CD14-positive monocyte (primary cell): ENCODE measurements at regions not wholly inside any gene's neighbourhood (a gene's known extent, or its start where the extent isn't known, plus 50 kb on each side); places are given as distances from the start of the nearest gene placed in this dataset.

Experiments used
- DNase-seq, 3 donors: peaks; one replicate each; pipeline ENCODE4 v3.0.0-alpha.2; 2011 to 2022
- H2AFZ ChIP-seq: 2 replicates; pipeline ENCODE4 v1.6.0; 2012; ENCODE audit warnings: mild to moderate bottlenecking, low read depth, low read length, inconsistent platforms; ENCODE audit not compliant: insufficient read depth, poor library complexity, severe bottlenecking
- H3K27ac ChIP-seq, 2 donors: 1 replicate in 1 of 2; 2 replicates in 1 of 2; pipeline ENCODE4 v1.5.1; 2012 to 2013; ENCODE audit warnings: low read length in 2 of 2, control low read depth in 1 of 2, inconsistent platforms in 1 of 2, low read depth in 1 of 2, mild to moderate bottlenecking in 1 of 2
- H3K27me3 ChIP-seq, 2 donors: one replicate each; pipeline versions ENCODE4 v1.6.0 to v1.6.1; 2011 to 2013; ENCODE audit warnings: low read length in 2 of 2; ENCODE audit not compliant: control insufficient read depth in 2 of 2, insufficient read depth in 2 of 2
- H3K36me3 ChIP-seq, 2 donors: replicated peaks in 1 of 2; 1 replicate in 1 of 2; 2 replicates in 1 of 2; pipeline versions ENCODE4 v1.5.1 to v1.6.1; 2012 to 2013; ENCODE audit warnings: low read length in 2 of 2, control low read depth in 1 of 2, inconsistent platforms in 1 of 2, mild to moderate bottlenecking in 1 of 2; ENCODE audit not compliant: insufficient read depth in 2 of 2, control insufficient read depth in 1 of 2
- H3K4me1 ChIP-seq, 2 donors: 1 replicate in 1 of 2; 2 replicates in 1 of 2; pipeline versions ENCODE4 v1.5.1 to v1.6.1; 2012 to 2013; ENCODE audit warnings: low read length in 2 of 2, control low read depth in 1 of 2, inconsistent platforms in 1 of 2, mild to moderate bottlenecking in 1 of 2, moderate library complexity in 1 of 2; ENCODE audit not compliant: insufficient read depth in 2 of 2, control insufficient read depth in 1 of 2
- H3K4me2 ChIP-seq: replicated peaks from 2 replicates; pipeline ENCODE3; 2012; ENCODE audit warnings: low read length, moderate library complexity, mild to moderate bottlenecking; ENCODE audit not compliant: poor library complexity, severe bottlenecking; ENCODE audit errors: extremely low read depth
- H3K4me3 ChIP-seq, 3 experiments: fragments of 200-600 bp in 1 of 3; sonication (generic) in 1 of 3; replicated peaks in 1 of 3; 1 replicate in 2 of 3; 2 replicates in 1 of 3; pipeline ENCODE4 v1.5.1; 2011 to 2013; ENCODE audit warnings: low read length in 3 of 3, mild to moderate bottlenecking in 3 of 3, control low read depth in 2 of 3, low read depth in 2 of 3, inconsistent platforms in 1 of 3, moderate library complexity in 1 of 3
- H3K79me2 ChIP-seq: 2 replicates; pipeline ENCODE4 v1.6.0; 2012; ENCODE audit warnings: mild to moderate bottlenecking, control low read depth, inconsistent platforms, low read length, moderate library complexity; ENCODE audit not compliant: insufficient read depth
- H3K9ac ChIP-seq: 2 replicates; pipeline ENCODE4 v1.6.0; 2017; ENCODE audit warnings: low read length, mild to moderate bottlenecking; ENCODE audit not compliant: insufficient read depth, poor library complexity, severe bottlenecking
- H3K9me3 ChIP-seq, 2 donors: replicated peaks in 1 of 2; 1 replicate in 1 of 2; 2 replicates in 1 of 2; pipeline versions ENCODE4 v1.5.1 to v1.6.1; 2012 to 2013; ENCODE audit warnings: low read length in 2 of 2, control low read depth in 1 of 2; ENCODE audit not compliant: control insufficient read depth in 1 of 2, insufficient read depth in 1 of 2
- H4K20me1 ChIP-seq: 2 replicates; pipeline ENCODE4 v1.6.0; 2012; ENCODE audit warnings: mild to moderate bottlenecking, low read length, control low read depth, moderate library complexity; ENCODE audit not compliant: insufficient read depth
- H3K27ac Mint-ChIP-seq, 7 donors: one replicate each; pipeline ENCODE4 v1.8.0; 2020; ENCODE audit warnings: mild to moderate bottlenecking in 7 of 7, mixed read lengths in 7 of 7, moderate library complexity in 6 of 7, inconsistent platforms in 2 of 7
- H3K27me3 Mint-ChIP-seq, 3 donors: one replicate each; pipeline ENCODE4 v1.8.0; 2021 to 2022; ENCODE audit warnings: low read depth in 3 of 3, mild to moderate bottlenecking in 3 of 3, mixed read lengths in 3 of 3, moderate library complexity in 3 of 3, inconsistent platforms in 1 of 3
- H3K36me3 Mint-ChIP-seq, 2 donors: one replicate each; pipeline ENCODE4 v1.8.0; 2020; ENCODE audit warnings: mixed read lengths in 2 of 2, inconsistent platforms in 1 of 2, mild to moderate bottlenecking in 1 of 2
- H3K4me1 Mint-ChIP-seq: one replicate; pipeline ENCODE4 v1.8.0; 2020; ENCODE audit warnings: mild to moderate bottlenecking, mixed read lengths
- H3K4me3 Mint-ChIP-seq, 2 donors: one replicate each; pipeline ENCODE4 v1.8.0; 2020; ENCODE audit warnings: mild to moderate bottlenecking in 2 of 2, mixed read lengths in 2 of 2, moderate library complexity in 1 of 2
- H3K9me3 Mint-ChIP-seq, 7 donors: one replicate each; pipeline ENCODE4 v1.8.0; 2020 to 2022; ENCODE audit warnings: mixed read lengths in 7 of 7, mild to moderate bottlenecking in 6 of 7, moderate library complexity in 6 of 7, inconsistent platforms in 2 of 7
- CTCF ChIP-seq: fragments of 200-600 bp; IDR thresholded peaks from one replicate; pipeline ENCODE4 v1.8.0; 2022; ENCODE audit warnings: antibody characterized with exemption, mild to moderate bottlenecking
- WGBS: methylation state at CpG from one replicate; pipeline ENCODE4 v1.1.5; 2013; ENCODE audit warnings: missing lambda C conversion rate; ENCODE audit not compliant: insufficient coverage; 5-methylcytosine and 5-hydroxymethylcytosine counted together
- intact Hi-C, 2 donors: fragments of 100-400 bp; cut with micrococcal nuclease; formaldehyde crosslinking; loops; one replicate each; pipeline versions ENCODE4 v1.15.0 to v1.15.1; 2023

DNA sequence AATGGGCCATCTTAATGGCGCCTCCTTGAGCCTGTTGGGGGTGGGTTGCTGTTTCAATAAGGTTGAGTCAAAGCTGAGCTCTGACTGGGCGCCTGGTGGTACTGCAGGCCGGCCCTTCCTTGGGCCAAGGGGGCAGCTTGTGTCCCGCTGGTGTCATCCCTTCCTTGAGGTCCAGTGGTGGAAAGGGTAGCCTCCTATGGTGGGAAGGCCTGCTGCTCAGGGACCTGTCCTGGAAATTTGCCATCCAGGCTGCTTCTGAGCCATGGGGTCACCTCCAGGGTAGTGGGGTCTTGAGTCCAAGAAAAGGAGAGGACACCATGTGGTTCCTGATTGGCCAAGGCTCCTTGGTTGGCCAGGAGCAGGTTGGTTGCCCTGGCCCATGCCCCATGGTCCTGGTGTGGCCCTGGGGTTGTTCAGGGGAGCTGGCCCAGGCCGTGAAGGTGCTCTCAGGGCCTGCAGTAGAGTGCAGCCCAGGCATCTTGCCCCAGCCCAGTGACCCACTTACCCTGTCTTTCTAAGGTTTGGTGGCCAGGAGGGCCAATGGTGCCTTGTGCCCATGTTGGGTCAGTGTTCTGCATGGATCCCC lies 188.7 kb downstream of the UBE3A start:
- Mint-ChIP-seq H3K4me1 (no peaks in the 10 kb centered on the region), H3K36me3 (no peaks in the 10 kb centered on the region), H3K4me3 (no peak overlapping the region), H3K27me3 (peaks cover 0 to 3% (median 2%) of the 10 kb centered on the region in 3 donors), H3K9me3 (peaks cover 47 to 87% (median 71%) of the 10 kb centered on the region in 7 donors), H3K27ac (no peak overlapping the region)
- no peak for DNase-seq
- no peak overlapping the region for H3K4me2 ChIP-seq
- no peaks in the 10 kb centered on the region for H4K20me1 ChIP-seq
- no peaks in the 10 kb centered on the region for H3K79me2 ChIP-seq
- no peak overlapping the region for H3K4me3 ChIP-seq
- H3K27me3 ChIP-seq: no peaks in the 10 kb centered on the region
- WGBS: 81% methylated on average over 5 of the region's 5 CpGs
- H3K9me3 ChIP-seq: peaks cover 77 to 83% of the 10 kb centered on the region in 2 donors
- H2AFZ ChIP-seq: no peak overlapping the region
- no peak overlapping the region for H3K9ac ChIP-seq
- no peaks in the 10 kb centered on the region for H3K36me3 ChIP-seq
- H3K4me1 ChIP-seq: no peaks in the 10 kb centered on the region
- intact Hi-C loops: no loop called here
- TF ChIP-seq CTCF: no peak
- H3K27ac ChIP-seq: no peak overlapping the region

DNA sequence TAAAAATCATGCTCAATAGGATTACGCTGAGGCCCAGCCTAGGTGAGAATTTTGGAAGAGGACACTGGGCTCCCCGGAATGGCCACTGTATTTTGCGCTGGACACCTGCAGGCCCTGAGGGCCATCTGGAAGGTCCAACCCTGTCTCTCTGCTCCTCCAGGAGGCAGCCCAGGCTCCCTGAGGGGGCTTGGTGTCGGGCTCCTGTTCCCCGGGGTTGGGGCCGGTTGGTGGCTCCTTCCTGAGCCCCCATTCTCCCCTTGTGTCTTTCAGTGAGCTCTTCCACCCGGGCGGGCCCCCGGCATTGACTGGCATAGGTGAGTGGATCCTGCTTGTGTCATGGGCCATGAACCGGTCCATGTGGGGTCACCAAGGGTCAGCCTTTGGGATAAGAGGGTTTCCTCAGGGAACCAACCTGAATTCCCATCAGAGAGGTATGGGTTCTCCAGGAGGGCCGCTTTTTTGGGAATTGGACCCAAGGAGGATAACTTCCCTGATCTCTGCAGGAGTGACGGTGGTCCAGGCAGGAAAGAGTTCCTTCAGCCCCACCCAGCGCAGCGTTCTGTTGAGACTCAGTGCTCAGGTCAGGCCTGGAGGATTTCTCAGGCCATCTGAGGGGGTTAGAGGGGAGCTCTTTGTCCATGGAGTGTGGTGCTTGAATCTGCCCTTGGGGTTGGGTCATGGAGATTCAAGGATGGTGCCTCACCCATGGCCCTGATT lies 187.8 kb downstream of the UBE3A start:
- no peaks in the 10 kb centered on the region for H4K20me1 ChIP-seq
- H3K36me3 Mint-ChIP-seq: no peaks in the 10 kb centered on the region
- TF ChIP-seq CTCF: no peak
- WGBS: 95% methylated on average over 10 of the region's 14 CpGs
- H3K27ac ChIP-seq: no peak overlapping the region
- H3K27me3 ChIP-seq: no peaks in the 10 kb centered on the region
- no peaks in the 10 kb centered on the region for H3K4me1 ChIP-seq
- intact Hi-C loops: no loop called here
- H3K4me3 ChIP-seq: no peak overlapping the region
- peaks cover 43 to 84% (median 69%) of the 10 kb centered on the region in 7 donors for H3K9me3 Mint-ChIP-seq
- no peaks in the 10 kb centered on the region for H3K79me2 ChIP-seq
- H3K4me1 Mint-ChIP-seq: no peaks in the 10 kb centered on the region
- H3K27me3 Mint-ChIP-seq: peaks cover 0 to 3% (median 0%) of the 10 kb centered on the region in 3 donors
- no peak overlapping the region for H3K4me3 Mint-ChIP-seq
- H3K36me3 ChIP-seq: no peaks in the 10 kb centered on the region
- no peak for DNase-seq
- H3K4me2 ChIP-seq: no peak overlapping the region
- no peak overlapping the region for H2AFZ ChIP-seq
- no peak overlapping the region for H3K27ac Mint-ChIP-seq
- H3K9me3 ChIP-seq: peaks cover 74 to 81% of the 10 kb centered on the region in 2 donors
- no peak overlapping the region for H3K9ac ChIP-seq
